Astrocyte (in vitro differentiated cells and primary cell): ENCODE measurements at regions not wholly inside any gene's neighbourhood (a gene's known extent, or its start where the extent isn't known, plus 50 kb on each side); places are given as distances from the start of the nearest gene placed in this dataset.

ENCODE experiments used
- DNase-seq: peaks from one replicate; pipeline ENCODE4 v3.0.0-alpha.2; 2010; ENCODE audit warnings: low read depth
- FAIRE-seq: peaks from 2 replicates; lab custom pipeline; 2011; peaks lifted over from hg19 to GRCh38; lab: Jason Lieb, UNC
- H2AFZ ChIP-seq: 2 replicates; pipeline ENCODE4 v1.6.0; 2012; ENCODE audit warnings: low read depth, low read length, inconsistent platforms
- H3K27ac ChIP-seq: 2 replicates; pipeline ENCODE4 v1.5.1; 2011; ENCODE audit warnings: low read depth, low read length, inconsistent platforms
- H3K27me3 ChIP-seq: 2 replicates; pipeline ENCODE4 v1.6.0; 2011; ENCODE audit warnings: low read length, inconsistent platforms; ENCODE audit not compliant: insufficient read depth
- H3K36me3 ChIP-seq: 2 replicates; pipeline ENCODE4 v1.5.1; 2011; ENCODE audit warnings: low read length, inconsistent platforms; ENCODE audit not compliant: insufficient read depth
- H3K4me1 ChIP-seq: 2 replicates; pipeline ENCODE4 v1.5.1; 2011; ENCODE audit warnings: low read length, inconsistent platforms; ENCODE audit not compliant: insufficient read depth
- H3K4me2 ChIP-seq: 2 replicates; pipeline ENCODE4 v1.6.0; 2012; ENCODE audit warnings: low read length, inconsistent platforms
- H3K4me3 ChIP-seq: 2 replicates; pipeline ENCODE4 v1.5.1; 2011; ENCODE audit warnings: low read depth, mild to moderate bottlenecking, low read length, inconsistent platforms; ENCODE audit not compliant: insufficient read depth
- H3K79me2 ChIP-seq: 2 replicates; pipeline ENCODE4 v1.6.0; 2012; ENCODE audit warnings: mild to moderate bottlenecking, low read length, inconsistent platforms; ENCODE audit not compliant: insufficient read depth
- H3K9ac ChIP-seq: 2 replicates; pipeline ENCODE4 v1.6.0; 2012; ENCODE audit warnings: mild to moderate bottlenecking, low read length, inconsistent platforms
- H3K9me3 ChIP-seq: 2 replicates; pipeline ENCODE4 v1.5.1; 2012; ENCODE audit warnings: low read depth, mild to moderate bottlenecking, low read length, inconsistent platforms; ENCODE audit not compliant: insufficient read depth
- H4K20me1 ChIP-seq: 2 replicates; pipeline ENCODE4 v1.6.0; 2012; ENCODE audit warnings: low read length, inconsistent platforms; ENCODE audit not compliant: insufficient read depth
- H3K27ac Mint-ChIP-seq: one replicate; pipeline ENCODE4 v1.8.0; 2021; ENCODE audit warnings: mild to moderate bottlenecking, mixed read lengths; ENCODE audit not compliant: unreplicated experiment
- H3K27me3 Mint-ChIP-seq: one replicate; pipeline ENCODE4 v1.8.0; 2021; ENCODE audit warnings: low read depth, mixed read lengths; ENCODE audit not compliant: unreplicated experiment
- H3K36me3 Mint-ChIP-seq: one replicate; pipeline ENCODE4 v1.8.0; 2021; ENCODE audit warnings: low read depth, mixed read lengths; ENCODE audit not compliant: unreplicated experiment
- H3K4me1 Mint-ChIP-seq: one replicate; pipeline ENCODE4 v1.8.0; 2021; ENCODE audit warnings: low read depth, mixed read lengths; ENCODE audit not compliant: unreplicated experiment
- H3K4me3 Mint-ChIP-seq: one replicate; pipeline ENCODE4 v1.8.0; 2021; ENCODE audit warnings: mild to moderate bottlenecking, moderate library complexity, mixed read lengths; ENCODE audit not compliant: unreplicated experiment
- H3K9me3 Mint-ChIP-seq: one replicate; pipeline ENCODE4 v1.8.0; 2021; ENCODE audit warnings: mild to moderate bottlenecking, mixed read lengths; ENCODE audit not compliant: unreplicated experiment
- CTCF ChIP-seq: IDR thresholded peaks from 2 replicates; pipeline ENCODE4 v1.5.1; 2011; ENCODE audit warnings: low read depth, mild to moderate bottlenecking, inconsistent platforms, low read length, moderate library complexity; ENCODE audit not compliant: insufficient read depth
- EZH2 ChIP-seq: IDR thresholded peaks from 2 replicates; pipeline ENCODE4 v1.6.1; 2012; ENCODE audit warnings: mild to moderate bottlenecking, low read length, inconsistent platforms; ENCODE audit not compliant: insufficient read depth

- Histone ChIP-seq H3K79me2 (no peaks in the 10 kb centered on the region), H3K4me3 (no peak overlapping the region), H2AFZ (no peak overlapping the region), H3K4me2 (peak overlapping the region; percentile 28), H3K27ac (peak overlapping the region; percentile 47), H3K9me3 (no peaks in the 10 kb centered on the region), H3K4me1 (peaks cover 31% of the 10 kb centered on the region), H3K9ac (peak overlapping the region; percentile 16), H4K20me1 (no peaks in the 10 kb centered on the region), H3K27me3 (no peaks in the 10 kb centered on the region), H3K36me3 (no peaks in the 10 kb centered on the region)
- FAIRE-seq (peak; percentile 54), DNase-seq (no peak)
- H3K4me3 Mint-ChIP-seq, result no peak overlapping the region
- H3K27me3 Mint-ChIP-seq, result peaks cover 8% of the 10 kb centered on the region
- H3K9me3 Mint-ChIP-seq, result no peaks in the 10 kb centered on the region
- H3K4me1 Mint-ChIP-seq, result peaks cover 1% of the 10 kb centered on the region
- H3K36me3 Mint-ChIP-seq, result no peaks in the 10 kb centered on the region
- H3K27ac Mint-ChIP-seq, result no peak overlapping the region
- TF ChIP-seq CTCF (no peak), EZH2 (no peak)
Measured at GRCh38 chr2:8168876-8169424, 512.9 kb upstream of the ID2 start.

GRCh38 chr2:8169443-8169842 is 512.4 kb upstream of the ID2 start:
- no peak overlapping the region for H3K27ac Mint-ChIP-seq

More at GRCh38 chr2:8169443-8169842, 512.4 kb upstream of the ID2 start:
- Mint-ChIP-seq H3K9me3 (no peaks in the 10 kb centered on the region), H3K4me1 (peaks cover 1% of the 10 kb centered on the region), H3K27me3 (peaks cover 8% of the 10 kb centered on the region), H3K36me3 (no peaks in the 10 kb centered on the region), H3K4me3 (no peak overlapping the region)
- TF ChIP-seq CTCF (no peak), EZH2 (no peak)
- Histone ChIP-seq H3K9ac (no peak overlapping the region), H4K20me1 (no peaks in the 10 kb centered on the region), H3K27ac (peak overlapping the region; percentile 47), H2AFZ (no peak overlapping the region), H3K4me3 (no peak overlapping the region), H3K4me2 (peak overlapping the region; percentile 38), H3K4me1 (peaks cover 31% of the 10 kb centered on the region), H3K9me3 (no peaks in the 10 kb centered on the region), H3K27me3 (no peaks in the 10 kb centered on the region), H3K36me3 (no peaks in the 10 kb centered on the region), H3K79me2 (no peaks in the 10 kb centered on the region)
- FAIRE-seq (peak; percentile 72), DNase-seq (peak; percentile 91)
